GM13977 (cell line): ENCODE measurements at regions not wholly inside any gene's neighbourhood (a gene's known extent, or its start where the extent isn't known, plus 50 kb on each side); places are given as distances from the start of the nearest gene placed in this dataset.

Experiments
- DNase-seq: peaks from one replicate; pipeline ENCODE4 v3.0.0; 2012; ENCODE audit warnings: low spot score
- CTCF ChIP-seq: IDR thresholded peaks from 2 replicates; pipeline ENCODE4 v1.5.1; 2012; ENCODE audit warnings: mild to moderate bottlenecking, control low read depth; ENCODE audit not compliant: insufficient read depth; ENCODE audit errors: extremely low read depth, missing control alignments
- in situ Hi-C: fragments of 300-500 bp; cut with MboI; formaldehyde crosslinking; loops from one replicate; pipeline ENCODE4 v1.12.0; 2022; ENCODE audit warnings: low sequenced_read_pairs, low pct_unique_long_range_greater_than_20kb, mixed read lengths, inconsistent platforms; ENCODE audit not compliant: unreplicated experiment

- no peak for TF ChIP-seq CTCF
- DNase-seq = no peak
- in situ Hi-C loops = loop anchor here (25.0 kb wide), 1 partner anchor 185 kb away; the partner anchor contains the start of gene LINGO1
Observed at GRCh38 chr15:77821959-77822256, 189.2 kb upstream of the LINGO1 start.

- TF ChIP-seq CTCF = peak; percentile 89
- DNase-seq = peak; percentile 83
- in situ Hi-C loops = loop anchor here (25.0 kb wide), 1 partner anchor 184 kb away; the partner anchor contains the start of gene LINGO1
Observed at GRCh38 chr15:77821188-77821958, 188.7 kb upstream of the LINGO1 start.

- peak; percentile 42 for TF ChIP-seq CTCF
- in situ Hi-C loops = loop anchor here (25.0 kb wide), 1 partner anchor 183 kb away; the partner anchor contains the start of gene LINGO1
- DNase-seq = no peak
Observed at GRCh38 chr15:77819851-77820728, 187.4 kb upstream of the LINGO1 start.

- peak; percentile 52 for DNase-seq
- no peak for TF ChIP-seq CTCF
- in situ Hi-C loops = loop anchor here (25.0 kb wide), 1 partner anchor 182 kb away; the partner anchor contains the start of gene LINGO1
Observed at GRCh38 chr15:77819048-77819850, 186.5 kb upstream of the LINGO1 start.

- no peak for TF ChIP-seq CTCF
- in situ Hi-C loops = loop anchor here (25.0 kb wide), 1 partner anchor 181 kb away; the partner anchor contains the start of gene LINGO1
- DNase-seq = no peak
Observed at GRCh38 chr15:77818484-77819047, 185.9 kb upstream of the LINGO1 start.
